BLaER1 (cell line): ENCODE measurements at regions not wholly inside any gene's neighbourhood (a gene's known extent, or its start where the extent isn't known, plus 50 kb on each side); places are given as distances from the start of the nearest gene placed in this dataset.

Experiments used
- H3K27ac ChIP-seq: shearing (Covaris generic); formaldehyde crosslinking; 2 replicates; pipeline ENCODE4 v1.8.1; 2022
- H3K27me3 ChIP-seq: shearing (Covaris generic); formaldehyde crosslinking; 2 replicates; pipeline ENCODE4 v1.8.1; 2022
- H3K36me3 ChIP-seq: shearing (Covaris generic); formaldehyde crosslinking; 2 replicates; pipeline ENCODE4 v1.8.1; 2022
- H3K4me1 ChIP-seq: shearing (Covaris generic); formaldehyde crosslinking; 2 replicates; pipeline ENCODE4 v1.8.1; 2022
- H3K4me2 ChIP-seq: shearing (Covaris generic); formaldehyde crosslinking; 2 replicates; pipeline ENCODE4 v1.8.1; 2022
- H3K4me3 ChIP-seq: shearing (Covaris generic); formaldehyde crosslinking; 2 replicates; pipeline ENCODE4 v1.8.1; 2022
- H3K9ac ChIP-seq: shearing (Covaris generic); formaldehyde crosslinking; 2 replicates; pipeline ENCODE4 v1.8.1; 2022
- H3K9me3 ChIP-seq: shearing (Covaris generic); formaldehyde crosslinking; 2 replicates; pipeline ENCODE4 v1.8.1; 2022
- H4K20me1 ChIP-seq: shearing (Covaris generic); formaldehyde crosslinking; 2 replicates; pipeline ENCODE4 v1.8.1; 2022
- Cebpa-rat ChIP-seq: shearing (Covaris generic); IDR thresholded peaks from 2 replicates; pipeline ENCODE4 v1.8.1; 2022

GRCh38 chr5:33284681-33285080 lies 156.1 kb upstream of the TARS1 start:
- H3K27ac ChIP-seq = no peak overlapping the region
- H3K4me1 ChIP-seq = no peaks in the 10 kb centered on the region
- no peak overlapping the region for H3K4me2 ChIP-seq
- H3K36me3 ChIP-seq = no peaks in the 10 kb centered on the region
- no peak overlapping the region for H3K9ac ChIP-seq
- no peaks in the 10 kb centered on the region for H4K20me1 ChIP-seq
- no peak for TF ChIP-seq Cebpa-rat
- no peaks in the 10 kb centered on the region for H3K9me3 ChIP-seq
- H3K27me3 ChIP-seq = no peaks in the 10 kb centered on the region
- H3K4me3 ChIP-seq = no peak overlapping the region

- H3K27me3 ChIP-seq = no peaks in the 10 kb centered on the region
- H4K20me1 ChIP-seq = no peaks in the 10 kb centered on the region
- no peak overlapping the region for H3K4me2 ChIP-seq
- no peak for TF ChIP-seq Cebpa-rat
- H3K4me1 ChIP-seq = no peaks in the 10 kb centered on the region
- no peak overlapping the region for H3K9ac ChIP-seq
- peaks cover 12% of the 10 kb centered on the region for H3K9me3 ChIP-seq
- no peak overlapping the region for H3K27ac ChIP-seq
- H3K36me3 ChIP-seq = no peaks in the 10 kb centered on the region
- no peak overlapping the region for H3K4me3 ChIP-seq
These were observed 153.5 kb upstream of the TARS1 start for GRCh38 chr5:33287242-33287641.

GRCh38 chr5:33291216-33292000 lies 149.4 kb upstream of the TARS1 start:
- H3K4me1 ChIP-seq = no peaks in the 10 kb centered on the region
- no peak overlapping the region for H3K4me2 ChIP-seq
- no peaks in the 10 kb centered on the region for H3K36me3 ChIP-seq
- peaks cover 12% of the 10 kb centered on the region for H3K9me3 ChIP-seq
- H3K27me3 ChIP-seq = no peaks in the 10 kb centered on the region
- no peak overlapping the region for H3K9ac ChIP-seq
- no peak overlapping the region for H3K4me3 ChIP-seq
- no peaks in the 10 kb centered on the region for H4K20me1 ChIP-seq
- TF ChIP-seq Cebpa-rat = no peak
- no peak overlapping the region for H3K27ac ChIP-seq

- no peak for TF ChIP-seq Cebpa-rat
- no peak overlapping the region for H3K4me2 ChIP-seq
- H3K27ac ChIP-seq = no peak overlapping the region
- peaks cover 23% of the 10 kb centered on the region for H3K4me1 ChIP-seq
- H3K9me3 ChIP-seq = no peaks in the 10 kb centered on the region
- H4K20me1 ChIP-seq = no peaks in the 10 kb centered on the region
- H3K36me3 ChIP-seq = no peaks in the 10 kb centered on the region
- no peak overlapping the region for H3K4me3 ChIP-seq
- no peak overlapping the region for H3K9ac ChIP-seq
- H3K27me3 ChIP-seq = no peaks in the 10 kb centered on the region
These were observed 143.0 kb upstream of the TARS1 start for GRCh38 chr5:33297760-33298216.

DNA sequence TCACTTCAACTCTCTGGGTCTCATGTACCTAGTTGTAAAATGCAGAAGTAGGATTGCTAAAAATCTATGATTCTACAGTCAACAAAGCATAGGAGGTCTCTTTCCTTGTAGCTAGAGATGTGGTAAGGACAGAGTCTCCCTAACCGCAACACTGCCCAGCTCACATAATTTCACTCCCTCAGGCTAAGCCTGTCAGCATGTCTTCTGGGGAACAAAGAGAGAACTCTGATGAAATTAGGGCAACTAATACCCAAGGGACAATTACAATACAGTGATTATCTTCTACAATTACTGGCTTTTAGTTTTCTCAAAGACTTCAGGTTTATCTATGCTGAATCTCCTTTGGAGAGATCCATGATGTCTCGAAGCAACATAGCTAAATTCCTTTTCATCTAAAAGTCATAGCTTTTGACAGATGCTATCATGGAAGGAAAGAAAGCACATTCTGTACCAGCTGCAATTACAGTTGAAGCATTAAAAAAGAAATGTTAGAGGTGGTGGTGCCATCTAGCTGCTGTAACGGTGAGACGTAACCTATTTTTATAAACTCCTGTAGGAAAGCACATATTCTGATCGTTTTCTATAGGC lies 141.1 kb upstream of the TARS1 start:
- Histone ChIP-seq H3K4me3 (no peak overlapping the region), H4K20me1 (no peaks in the 10 kb centered on the region), H3K27ac (no peak overlapping the region; the same call in 1 of the 2 replicates), H3K9ac (no peak overlapping the region), H3K27me3 (no peaks in the 10 kb centered on the region), H3K4me1 (peaks cover 23% of the 10 kb centered on the region), H3K9me3 (no peaks in the 10 kb centered on the region), H3K4me2 (peak overlapping the region; percentile 66), H3K36me3 (no peaks in the 10 kb centered on the region)
- TF ChIP-seq Cebpa-rat = no peak

DNA sequence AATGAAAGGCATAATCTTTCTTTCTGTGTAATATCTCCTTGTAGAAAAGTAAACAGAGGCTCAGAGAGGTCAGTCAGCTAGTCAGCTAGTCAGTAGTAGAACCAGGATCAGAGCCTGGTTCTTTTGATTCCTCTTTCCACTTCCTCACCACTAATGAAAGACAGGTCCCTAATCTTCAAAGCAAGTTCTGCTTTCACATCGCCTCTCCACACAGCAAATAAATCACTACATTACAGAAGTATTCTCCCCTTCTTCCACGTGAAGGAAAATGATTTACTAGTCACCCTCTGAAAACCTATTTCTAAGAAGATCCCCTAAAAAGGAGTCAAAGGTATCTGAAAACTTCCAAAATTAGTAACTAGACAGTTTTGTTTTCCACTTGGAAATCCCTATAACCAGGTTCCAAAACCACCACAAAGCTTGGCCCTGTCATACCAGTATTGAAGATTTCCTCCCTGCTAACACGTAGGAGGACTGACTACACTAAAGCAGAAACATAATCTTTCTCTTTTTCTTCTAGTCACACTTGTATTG lies 140.5 kb upstream of the TARS1 start:
- H3K9me3 ChIP-seq = no peaks in the 10 kb centered on the region
- TF ChIP-seq Cebpa-rat = no peak
- no peaks in the 10 kb centered on the region for H3K27me3 ChIP-seq
- H3K36me3 ChIP-seq = no peaks in the 10 kb centered on the region
- peaks cover 23% of the 10 kb centered on the region for H3K4me1 ChIP-seq
- H3K4me2 ChIP-seq = peak overlapping the region; percentile 66
- H3K4me3 ChIP-seq = no peak overlapping the region
- H3K27ac ChIP-seq = no peak overlapping the region; the same call in 1 of the 2 replicates
- no peak overlapping the region for H3K9ac ChIP-seq
- no peaks in the 10 kb centered on the region for H4K20me1 ChIP-seq

- H3K4me3 ChIP-seq = no peak overlapping the region
- H3K27ac ChIP-seq = no peak overlapping the region
- TF ChIP-seq Cebpa-rat = no peak
- no peak overlapping the region for H3K9ac ChIP-seq
- peaks cover 39% of the 10 kb centered on the region for H3K4me1 ChIP-seq
- H3K27me3 ChIP-seq = no peaks in the 10 kb centered on the region
- no peaks in the 10 kb centered on the region for H4K20me1 ChIP-seq
- H3K4me2 ChIP-seq = no peak overlapping the region
- no peaks in the 10 kb centered on the region for H3K36me3 ChIP-seq
- no peaks in the 10 kb centered on the region for H3K9me3 ChIP-seq
These were observed 137.1 kb upstream of the TARS1 start for GRCh38 chr5:33303579-33304095.

DNA sequence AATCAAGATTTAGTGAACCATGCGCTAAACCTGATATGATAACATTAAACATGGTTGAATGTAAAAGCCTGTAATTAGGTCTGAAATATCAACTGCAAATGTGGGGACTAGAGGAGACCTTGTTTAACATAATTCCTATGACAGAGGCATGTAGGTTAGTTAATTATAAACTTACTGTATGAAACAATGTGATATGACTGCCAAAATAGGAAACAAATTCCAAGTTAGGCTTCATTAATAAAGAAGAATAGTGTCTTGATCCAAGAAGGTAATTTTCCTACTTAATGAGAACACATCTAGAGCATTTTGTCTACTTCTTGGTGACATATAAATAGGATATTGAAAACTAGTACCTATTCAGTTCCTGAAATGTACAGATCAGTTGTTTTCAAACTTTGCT lies 136.2 kb upstream of the TARS1 start:
- no peaks in the 10 kb centered on the region for H4K20me1 ChIP-seq
- no peak overlapping the region for H3K4me2 ChIP-seq
- no peak for TF ChIP-seq Cebpa-rat
- H3K27me3 ChIP-seq = no peaks in the 10 kb centered on the region
- no peak overlapping the region for H3K27ac ChIP-seq
- no peak overlapping the region for H3K9ac ChIP-seq
- H3K4me1 ChIP-seq = peaks cover 30% of the 10 kb centered on the region
- no peak overlapping the region for H3K4me3 ChIP-seq
- H3K9me3 ChIP-seq = no peaks in the 10 kb centered on the region
- no peaks in the 10 kb centered on the region for H3K36me3 ChIP-seq

GRCh38 chr5:33305572-33305971 lies 135.2 kb upstream of the TARS1 start:
- H4K20me1 ChIP-seq = no peaks in the 10 kb centered on the region

DNA sequence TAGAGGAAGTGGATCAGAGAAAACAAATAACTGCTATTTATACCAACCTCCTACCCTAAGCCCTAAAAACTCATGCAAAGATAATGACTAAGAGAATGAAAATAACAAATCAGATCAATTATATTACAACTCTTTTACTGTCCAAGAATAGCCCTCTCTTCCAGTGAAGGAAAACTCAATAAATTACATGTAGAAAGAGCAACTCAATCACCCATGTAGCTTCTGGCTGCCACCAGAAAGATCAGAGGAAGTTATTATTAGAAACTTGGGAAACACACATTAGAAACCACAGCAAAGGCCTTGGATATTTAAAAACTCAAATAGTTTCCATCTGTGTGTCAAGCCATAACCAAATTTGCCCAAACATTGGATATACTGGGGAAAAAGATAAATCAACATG lies 134.0 kb upstream of the TARS1 start:
- H3K9ac ChIP-seq = no peak overlapping the region
- H3K27ac ChIP-seq = no peak overlapping the region
- TF ChIP-seq Cebpa-rat = no peak
- H3K27me3 ChIP-seq = no peaks in the 10 kb centered on the region
- H3K4me1 ChIP-seq = peaks cover 18% of the 10 kb centered on the region
- peak overlapping the region; percentile 58 for H3K4me2 ChIP-seq
- no peak overlapping the region for H3K4me3 ChIP-seq
- no peaks in the 10 kb centered on the region for H4K20me1 ChIP-seq
- H3K36me3 ChIP-seq = no peaks in the 10 kb centered on the region
- H3K9me3 ChIP-seq = no peaks in the 10 kb centered on the region

More at GRCh38 chr5:33305572-33305971, 135.2 kb upstream of the TARS1 start:
- H3K4me2 ChIP-seq = no peak overlapping the region
- no peak overlapping the region for H3K4me3 ChIP-seq
- no peaks in the 10 kb centered on the region for H3K27me3 ChIP-seq
- no peak for TF ChIP-seq Cebpa-rat
- H3K9me3 ChIP-seq = no peaks in the 10 kb centered on the region
- no peak overlapping the region for H3K27ac ChIP-seq
- H3K36me3 ChIP-seq = no peaks in the 10 kb centered on the region
- peaks cover 20% of the 10 kb centered on the region for H3K4me1 ChIP-seq
- H3K9ac ChIP-seq = no peak overlapping the region
